ENCODE measurements at regions not wholly inside any gene's neighbourhood (a gene's known extent, or its start where the extent isn't known, plus 50 kb on each side); places are given as distances from the start of the nearest gene placed in this dataset.
"Not testable (repeated sequence)": the region's sequence is repeated elsewhere in the genome, so short reads cannot be mapped to it uniquely, and the experiment has no call there.

DNA sequence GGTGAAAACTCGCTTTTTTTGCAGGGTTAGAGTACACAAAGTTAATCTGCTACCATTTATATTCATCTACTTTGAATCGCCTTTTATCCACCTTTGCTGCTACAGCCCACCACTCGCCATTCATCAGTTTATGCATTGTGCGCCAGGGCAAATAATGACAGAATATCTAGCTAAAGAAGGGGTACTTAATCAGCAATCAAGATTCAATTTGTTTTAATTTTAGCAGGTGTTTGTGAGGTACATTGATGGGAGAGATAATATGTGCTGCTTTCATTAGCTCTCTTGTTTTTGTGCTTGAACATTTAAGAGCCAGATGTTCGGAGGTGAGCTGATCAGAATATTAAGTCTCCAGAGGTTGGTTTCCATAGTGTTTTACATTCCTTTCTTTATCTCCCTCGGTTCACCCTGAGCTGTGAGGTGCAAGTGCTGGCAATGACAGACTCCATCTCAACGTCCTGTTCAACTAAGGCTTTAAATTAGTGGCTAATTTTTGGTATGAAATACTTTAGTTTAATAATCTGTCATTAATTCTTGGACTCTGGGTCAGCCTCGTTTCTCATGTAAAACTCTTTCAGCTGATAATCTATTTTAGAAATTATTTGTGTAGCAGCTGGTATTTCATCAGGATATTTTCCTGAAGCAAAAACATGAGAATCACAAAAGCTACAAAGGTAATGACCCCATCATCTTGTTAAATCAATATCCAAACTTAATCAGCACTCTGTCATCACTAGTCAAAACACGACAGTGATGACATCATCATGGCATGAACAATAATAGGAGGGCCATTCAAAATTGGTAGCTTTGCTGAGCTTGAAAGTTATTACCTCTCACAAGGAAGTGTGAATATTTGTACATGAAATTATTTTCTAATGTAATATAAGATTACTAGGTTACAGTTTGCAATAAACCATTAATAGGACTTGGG is 479.9 kb upstream of the FANCL start:
- Mint-ChIP-seq H3K4me3 (no peak overlapping the region), H3K36me3 (ENCODE audit: insufficient read depth) (no peaks in the 10 kb centered on the region), H3K27me3 (ENCODE audit: low read depth) (no peaks in the 10 kb centered on the region), H3K4me1 (ENCODE audit: low read depth) (no peaks in the 10 kb centered on the region), H3K9me3 (no peaks in the 10 kb centered on the region)
- no peak for ATAC-seq
- DNase-seq, result no peak

DNA sequence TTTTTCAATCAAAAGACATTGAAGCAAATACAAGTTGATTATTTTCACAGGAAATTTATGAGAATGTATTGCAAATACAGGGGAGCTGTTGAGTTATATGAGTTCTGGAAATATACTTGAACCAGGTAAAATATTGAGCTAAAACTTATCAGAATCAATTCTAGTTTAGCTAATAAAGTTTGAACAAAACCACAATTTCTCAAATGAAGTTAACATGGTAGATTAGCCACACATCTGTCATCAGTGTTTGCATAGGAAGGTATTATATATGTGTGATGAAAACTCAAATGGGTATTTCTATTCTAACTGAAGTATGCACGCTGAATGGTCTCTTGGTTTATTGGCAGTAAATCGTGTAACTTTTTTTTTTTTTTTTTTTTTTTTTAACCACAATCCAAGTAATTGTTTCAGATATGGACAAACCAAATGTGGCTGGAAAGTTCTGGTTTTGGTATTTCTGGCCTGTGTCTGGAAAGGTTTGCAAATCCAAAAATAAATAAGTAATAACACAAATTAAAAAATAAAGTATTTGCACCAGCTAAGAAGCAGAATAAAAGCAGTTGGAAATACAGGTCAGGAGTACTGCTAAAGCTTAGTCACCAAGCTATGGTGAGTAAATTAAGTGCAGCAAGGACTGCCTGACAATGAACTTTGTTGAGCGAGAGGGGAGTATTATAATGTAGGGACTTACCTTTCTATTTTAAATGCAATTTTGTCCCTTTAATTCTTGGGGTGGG is 479.1 kb upstream of the FANCL start:
- H3K4me1 Mint-ChIP-seq (ENCODE audit: low read depth), result no peaks in the 10 kb centered on the region
- ATAC-seq (no peak), DNase-seq (no peak)
- H3K9me3 Mint-ChIP-seq, result no peaks in the 10 kb centered on the region
- no peaks in the 10 kb centered on the region for H3K36me3 Mint-ChIP-seq (ENCODE audit: insufficient read depth)
- H3K27me3 Mint-ChIP-seq (ENCODE audit: low read depth), result no peaks in the 10 kb centered on the region
- H3K4me3 Mint-ChIP-seq, result no peak overlapping the region

DNA sequence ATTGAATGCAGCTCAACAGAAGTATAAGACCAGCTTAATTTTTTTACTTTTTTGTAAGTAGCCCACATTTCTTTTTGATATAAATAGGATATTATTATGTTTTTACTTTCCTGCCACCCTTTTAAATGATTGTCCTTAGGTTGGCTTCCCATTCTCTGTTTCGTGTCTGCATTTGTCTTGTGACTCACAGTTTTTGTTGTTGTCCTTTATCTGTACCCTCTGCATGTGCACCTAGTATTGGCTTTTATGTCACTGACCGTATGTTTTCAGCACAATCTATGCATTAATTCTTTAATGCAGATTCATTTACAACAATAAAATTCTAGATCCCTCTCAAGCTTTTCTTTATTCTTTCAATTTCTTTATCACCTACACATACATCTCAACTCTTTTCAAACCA is 474.2 kb upstream of the FANCL start:
- no peak overlapping the region for H3K4me3 Mint-ChIP-seq
- H3K27me3 Mint-ChIP-seq (ENCODE audit: low read depth), result no peaks in the 10 kb centered on the region
- H3K36me3 Mint-ChIP-seq (ENCODE audit: insufficient read depth), result no peaks in the 10 kb centered on the region
- no peak for DNase-seq
- ATAC-seq, result no peak
- H3K9me3 Mint-ChIP-seq, result no peaks in the 10 kb centered on the region
- no peaks in the 10 kb centered on the region for H3K4me1 Mint-ChIP-seq (ENCODE audit: low read depth)

DNA sequence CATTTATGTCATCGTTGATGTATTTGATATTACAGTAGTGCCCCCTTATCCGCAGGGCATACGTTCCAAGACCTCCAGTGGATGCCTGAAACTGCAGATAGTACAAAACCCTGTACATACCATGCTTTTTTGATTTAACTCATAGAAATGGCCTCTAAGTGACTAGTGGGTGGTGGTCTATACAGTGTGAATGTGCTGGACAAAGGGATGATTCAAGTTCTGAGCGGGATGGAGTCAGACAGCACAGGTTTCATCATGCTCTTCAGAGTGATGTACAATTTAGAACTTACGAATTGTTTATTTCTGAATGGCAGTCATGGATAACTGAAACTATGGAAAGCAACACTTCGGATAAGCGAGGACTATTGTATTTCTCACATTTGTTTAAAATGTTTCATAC is 473.1 kb upstream of the FANCL start:
- Mint-ChIP-seq H3K36me3 (ENCODE audit: insufficient read depth) (no peaks in the 10 kb centered on the region), H3K4me1 (ENCODE audit: low read depth) (no peaks in the 10 kb centered on the region), H3K27me3 (ENCODE audit: low read depth) (no peaks in the 10 kb centered on the region), H3K4me3 (no peak overlapping the region), H3K9me3 (no peaks in the 10 kb centered on the region)
- no peak for ATAC-seq
- DNase-seq, result no peak

DNA sequence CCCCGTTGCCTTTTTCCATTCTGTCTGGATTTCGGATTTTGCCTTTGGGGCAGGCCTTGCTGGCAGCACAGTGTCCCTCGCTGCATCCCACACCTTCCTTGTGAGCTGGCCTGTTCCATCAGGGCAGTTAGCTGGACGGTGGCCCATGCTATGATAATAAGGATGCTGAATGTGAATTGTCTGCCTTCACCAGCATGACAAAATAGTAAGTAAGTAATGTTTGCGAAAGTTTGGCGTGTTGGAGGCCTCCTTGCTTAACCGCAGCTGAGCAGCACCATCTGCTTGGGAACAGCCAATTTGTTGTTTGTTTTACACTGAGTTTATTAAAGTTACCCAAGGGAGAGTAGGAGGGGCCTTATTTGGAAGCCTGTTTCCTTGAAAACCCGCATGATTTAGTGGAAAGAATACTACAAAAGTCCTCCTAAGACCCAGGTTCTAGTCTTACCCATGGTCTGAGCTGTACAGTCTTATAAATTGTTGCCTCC is 469.7 kb upstream of the FANCL start:
- H3K27me3 Mint-ChIP-seq (ENCODE audit: low read depth), result no peaks in the 10 kb centered on the region
- ATAC-seq, result no peak
- no peaks in the 10 kb centered on the region for H3K9me3 Mint-ChIP-seq

DNA sequence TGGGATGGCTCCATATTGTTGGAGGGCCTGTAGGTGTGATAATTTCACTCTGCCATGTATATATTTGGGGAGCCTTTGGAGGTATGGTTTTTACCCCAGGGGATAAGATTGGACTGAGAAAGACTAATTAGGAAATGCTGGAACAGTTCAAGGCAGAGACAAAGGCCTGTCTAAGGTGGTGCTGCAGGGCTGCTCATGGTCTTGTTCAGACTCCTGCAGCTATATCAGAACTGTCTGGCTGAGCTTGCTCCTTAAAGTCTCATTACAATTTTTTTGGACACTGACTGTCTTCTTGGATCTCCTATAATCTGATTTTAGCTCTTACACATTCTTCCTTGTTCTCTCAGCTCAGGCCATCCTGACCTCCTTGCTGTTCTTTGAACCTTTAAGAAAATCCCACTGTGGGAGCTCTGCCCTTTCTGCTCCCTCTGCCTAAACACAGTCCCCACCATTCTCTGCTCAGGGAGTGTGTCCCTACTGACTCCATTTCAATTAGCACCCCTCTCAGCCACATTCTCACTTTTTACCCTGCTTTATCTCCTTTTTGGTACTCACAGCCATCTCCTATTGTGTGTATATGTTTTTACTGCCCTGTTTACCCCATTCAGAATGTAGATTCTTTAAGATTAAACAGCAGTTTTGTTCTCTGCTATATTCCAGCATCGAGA is 468.7 kb upstream of the FANCL start:
- H3K9me3 Mint-ChIP-seq, result no peaks in the 10 kb centered on the region
- no peak overlapping the region for H3K4me3 Mint-ChIP-seq
- H3K4me1 Mint-ChIP-seq (ENCODE audit: low read depth), result no peaks in the 10 kb centered on the region
- ATAC-seq, result no peak
- H3K36me3 Mint-ChIP-seq (ENCODE audit: insufficient read depth), result no peaks in the 10 kb centered on the region
- no peaks in the 10 kb centered on the region for H3K27me3 Mint-ChIP-seq (ENCODE audit: low read depth)
- no peak for DNase-seq

More for the DNA sequence above, 469.7 kb upstream of the FANCL start:
- no peak for DNase-seq
- H3K36me3 Mint-ChIP-seq (ENCODE audit: insufficient read depth), result no peaks in the 10 kb centered on the region
- H3K4me3 Mint-ChIP-seq, result no peak overlapping the region
- H3K4me1 Mint-ChIP-seq (ENCODE audit: low read depth), result no peaks in the 10 kb centered on the region

DNA sequence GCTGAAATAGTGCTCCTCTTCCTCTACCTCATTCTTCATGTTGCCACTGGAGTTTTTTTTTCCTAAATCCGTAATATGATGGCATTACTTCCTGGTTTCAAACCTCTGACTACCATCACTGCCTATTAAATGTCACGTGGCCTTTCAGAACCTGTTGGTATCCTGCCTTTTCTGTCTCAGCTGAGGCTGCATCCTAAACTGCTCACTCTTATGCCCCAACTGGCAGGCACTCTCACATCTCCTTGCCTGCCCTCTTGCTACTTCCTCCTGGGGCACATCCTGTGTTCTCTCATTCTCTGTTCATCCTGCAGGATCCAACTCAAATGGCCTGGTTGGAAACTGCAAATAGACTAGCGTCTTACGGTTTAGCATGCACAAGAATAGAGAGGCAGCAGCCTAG is 468.1 kb upstream of the FANCL start:
- Mint-ChIP-seq H3K4me3 (no peak overlapping the region), H3K9me3 (no peaks in the 10 kb centered on the region), H3K36me3 (ENCODE audit: insufficient read depth) (no peaks in the 10 kb centered on the region), H3K27me3 (ENCODE audit: low read depth) (no peaks in the 10 kb centered on the region), H3K4me1 (ENCODE audit: low read depth) (no peaks in the 10 kb centered on the region)
- ATAC-seq, result no peak
- no peak for DNase-seq

DNA sequence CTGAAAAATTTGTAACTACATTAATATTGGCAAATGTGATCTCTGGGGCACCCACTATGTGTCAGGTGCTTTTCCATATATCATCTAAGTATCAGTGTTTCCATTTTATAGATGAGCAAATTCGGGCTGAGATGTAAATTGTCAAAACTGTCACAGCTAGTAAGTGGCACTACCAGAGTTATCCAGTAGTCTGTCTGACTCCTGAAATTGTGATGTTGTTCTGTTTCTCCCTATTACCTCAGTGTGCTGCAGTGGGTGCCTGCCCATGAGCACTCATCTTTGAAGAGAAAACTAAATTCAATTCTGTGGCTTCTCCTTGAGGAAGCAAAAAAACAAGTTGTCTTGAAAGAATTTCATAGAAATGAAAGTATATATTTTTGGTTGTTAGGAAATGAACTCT is 467.4 kb upstream of the FANCL start:
- Mint-ChIP-seq H3K9me3 (no peaks in the 10 kb centered on the region), H3K4me1 (ENCODE audit: low read depth) (no peaks in the 10 kb centered on the region), H3K36me3 (ENCODE audit: insufficient read depth) (no peaks in the 10 kb centered on the region), H3K4me3 (no peak overlapping the region), H3K27me3 (ENCODE audit: low read depth) (no peaks in the 10 kb centered on the region)
- DNase-seq, result no peak
- ATAC-seq, result no peak

DNA sequence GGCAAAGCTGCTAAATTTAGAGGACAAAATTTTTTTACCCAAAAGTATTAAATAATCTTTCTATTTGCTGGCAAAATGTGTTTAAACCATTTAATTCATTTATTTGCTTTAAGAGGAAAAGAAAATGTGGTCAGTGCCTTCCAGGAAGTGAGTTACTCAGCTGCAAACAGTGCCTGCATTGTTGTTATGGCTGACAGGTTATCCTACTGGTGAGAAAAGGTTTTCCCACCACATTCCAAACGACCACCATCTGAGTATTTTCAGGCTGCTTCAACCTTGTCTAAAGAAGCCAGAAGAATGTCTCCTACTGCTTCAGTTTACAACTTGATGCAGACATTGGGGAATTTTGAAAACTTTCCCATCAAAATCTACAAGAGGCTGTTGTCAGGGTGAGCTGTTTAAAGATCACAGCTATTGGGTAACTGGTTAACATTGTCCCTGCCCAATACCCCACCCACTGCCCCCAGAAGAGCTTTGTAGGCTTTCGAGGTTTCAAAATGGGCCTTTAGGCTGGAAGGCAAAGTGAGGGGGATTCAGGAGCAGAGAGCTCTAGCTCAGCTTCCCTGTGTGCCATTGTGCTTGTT is 461.3 kb upstream of the FANCL start:
- no peaks in the 10 kb centered on the region for H3K4me1 Mint-ChIP-seq (ENCODE audit: low read depth)
- H3K4me3 Mint-ChIP-seq, result no peak overlapping the region
- H3K27me3 Mint-ChIP-seq (ENCODE audit: low read depth), result no peaks in the 10 kb centered on the region
- ATAC-seq (no peak), DNase-seq (no peak)
- no peaks in the 10 kb centered on the region for H3K9me3 Mint-ChIP-seq
- no peaks in the 10 kb centered on the region for H3K36me3 Mint-ChIP-seq (ENCODE audit: insufficient read depth)

DNA sequence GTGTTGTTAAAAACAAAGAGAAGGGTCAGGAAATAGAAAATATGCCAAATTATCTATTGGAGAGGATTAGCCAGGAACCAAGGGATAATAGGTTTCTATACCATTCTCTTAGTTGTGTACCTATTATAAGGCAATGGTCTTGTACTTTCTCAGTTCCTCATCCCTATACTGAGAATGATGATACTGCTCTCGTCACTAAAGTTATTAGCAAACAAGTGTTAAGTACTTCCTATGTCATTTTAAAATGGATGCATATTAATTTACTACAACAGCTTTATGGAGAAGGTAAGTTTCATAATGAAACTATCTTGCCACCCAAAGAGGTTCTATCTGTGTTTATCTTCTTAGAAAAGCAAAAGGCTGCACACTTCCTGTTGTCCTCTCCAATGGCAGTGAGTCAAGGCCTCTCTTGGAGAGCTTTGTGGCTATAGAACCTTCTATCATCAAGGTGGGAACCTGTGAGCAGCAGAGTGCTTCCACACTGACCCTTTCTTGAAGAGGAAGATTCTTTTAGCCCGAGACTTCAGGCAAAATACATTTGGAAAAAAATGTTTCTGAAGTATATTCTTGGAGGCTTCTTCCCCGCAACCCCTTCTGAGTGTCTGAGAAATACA is 460.7 kb upstream of the FANCL start:
- H3K4me1 Mint-ChIP-seq (ENCODE audit: low read depth), result no peaks in the 10 kb centered on the region
- H3K36me3 Mint-ChIP-seq (ENCODE audit: insufficient read depth), result no peaks in the 10 kb centered on the region
- peaks cover under 1% of the 10 kb centered on the region for H3K9me3 Mint-ChIP-seq
- DNase-seq, result no peak
- no peaks in the 10 kb centered on the region for H3K27me3 Mint-ChIP-seq (ENCODE audit: low read depth)
- no peak for ATAC-seq
- no peak overlapping the region for H3K4me3 Mint-ChIP-seq

DNA sequence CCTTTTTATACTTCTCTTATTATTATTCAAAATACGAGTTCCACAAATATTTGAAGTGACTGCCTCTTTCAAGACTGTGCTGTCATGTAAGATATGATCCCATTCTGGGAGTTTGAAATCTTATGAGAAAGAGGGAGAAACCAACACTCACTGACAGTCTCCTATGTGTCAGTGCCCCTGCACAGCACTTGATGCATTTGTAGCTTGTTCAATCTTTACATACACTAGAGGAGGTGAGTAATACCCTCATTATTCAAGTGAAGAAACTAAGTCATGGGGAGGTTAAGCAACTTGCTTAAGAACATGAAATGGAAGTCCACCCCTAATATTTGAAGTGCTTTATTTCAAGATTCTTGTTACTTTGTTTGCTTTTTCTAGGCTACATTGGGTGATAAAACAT is 459.5 kb upstream of the FANCL start:
- DNase-seq, result no peak
- no peak overlapping the region for H3K4me3 Mint-ChIP-seq
- no peaks in the 10 kb centered on the region for H3K27me3 Mint-ChIP-seq (ENCODE audit: low read depth)
- H3K9me3 Mint-ChIP-seq, result peaks cover 6% of the 10 kb centered on the region
- ATAC-seq, result no peak
- H3K36me3 Mint-ChIP-seq (ENCODE audit: insufficient read depth), result no peaks in the 10 kb centered on the region
- H3K4me1 Mint-ChIP-seq (ENCODE audit: low read depth), result no peaks in the 10 kb centered on the region

DNA sequence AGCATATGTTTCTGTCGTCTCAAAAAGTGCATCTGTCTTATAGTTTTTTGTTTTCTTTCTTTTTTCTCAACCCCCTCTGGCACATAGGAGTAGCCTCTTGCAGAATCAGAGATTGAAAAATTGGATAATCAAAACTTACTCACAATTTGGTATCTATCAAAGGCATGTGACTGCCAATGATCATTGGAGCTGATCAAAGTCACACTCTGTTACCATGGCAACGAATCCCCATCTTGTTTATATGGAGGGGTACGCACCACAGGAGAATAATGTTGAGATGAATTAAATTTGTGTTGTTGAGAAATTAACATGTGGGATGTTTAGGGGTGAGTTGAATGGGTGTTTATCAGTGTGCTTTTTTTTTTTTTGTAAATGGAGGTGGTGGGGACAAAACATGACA is 458.3 kb upstream of the FANCL start:
- H3K36me3 Mint-ChIP-seq (ENCODE audit: insufficient read depth), result no peaks in the 10 kb centered on the region
- H3K4me1 Mint-ChIP-seq (ENCODE audit: low read depth), result no peaks in the 10 kb centered on the region
- ATAC-seq (no peak), DNase-seq (no peak)
- H3K27me3 Mint-ChIP-seq (ENCODE audit: low read depth), result no peaks in the 10 kb centered on the region
- no peak overlapping the region for H3K4me3 Mint-ChIP-seq
- H3K9me3 Mint-ChIP-seq, result peaks cover 6% of the 10 kb centered on the region

DNA sequence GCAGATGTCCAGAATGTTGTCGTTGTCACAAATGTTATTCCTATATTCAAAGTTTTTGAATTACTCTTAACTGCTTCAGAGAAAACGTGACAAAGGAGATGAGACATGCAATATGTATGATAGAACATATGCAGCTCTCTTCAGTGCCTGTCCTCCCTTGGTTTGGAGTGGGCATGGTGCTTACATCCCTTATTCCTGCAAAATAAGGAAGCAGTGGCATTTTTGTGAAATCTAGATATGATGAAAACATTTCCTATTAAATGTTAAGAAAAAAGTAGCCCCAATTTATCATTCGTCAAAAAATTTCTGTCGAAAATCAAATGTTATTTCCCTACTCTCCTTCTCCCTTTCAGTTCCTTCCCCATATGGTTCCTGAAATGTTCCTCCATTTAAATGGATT is 457.5 kb upstream of the FANCL start:
- Mint-ChIP-seq H3K36me3 (ENCODE audit: insufficient read depth) (no peaks in the 10 kb centered on the region), H3K4me1 (ENCODE audit: low read depth) (no peaks in the 10 kb centered on the region), H3K27me3 (ENCODE audit: low read depth) (no peaks in the 10 kb centered on the region), H3K9me3 (peaks cover 6% of the 10 kb centered on the region), H3K4me3 (no peak overlapping the region)
- ATAC-seq (no peak), DNase-seq (no peak)

DNA sequence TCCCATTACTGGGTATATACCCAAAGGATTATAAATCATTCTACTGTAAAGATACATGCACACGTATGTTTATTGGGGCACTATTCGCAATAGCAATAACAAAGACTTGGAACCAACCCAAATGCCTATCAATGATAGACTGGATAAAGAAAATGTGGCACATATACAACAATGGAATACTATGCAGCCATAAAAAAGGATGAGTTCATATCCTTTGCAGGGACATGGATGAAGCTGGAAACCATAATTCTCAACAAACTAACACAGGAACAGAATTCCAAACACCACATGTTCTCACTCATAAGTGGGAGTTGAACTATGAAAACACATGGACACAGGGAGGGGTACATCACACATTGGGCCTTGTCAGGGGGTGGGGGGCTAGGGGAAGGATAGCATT is 453.0 kb upstream of the FANCL start:
- not testable (repeated sequence) for DNase-seq; H3K4me1 Mint-ChIP-seq (ENCODE audit: low read depth); H3K36me3 Mint-ChIP-seq (ENCODE audit: insufficient read depth); H3K27me3 Mint-ChIP-seq (ENCODE audit: low read depth); ATAC-seq; H3K4me3 Mint-ChIP-seq
- peaks cover 17% of the 10 kb centered on the region for H3K9me3 Mint-ChIP-seq

All from activated T-cell treated with anti-CD3 and anti-CD28 coated beads, Interleukin-2, amount 50 U/mL, for 4 hours (primary cell).